Pancreas (tissue), 10 donors: ENCODE measurements at regions not wholly inside any gene's neighbourhood (a gene's known extent, or its start where the extent isn't known, plus 50 kb on each side); places are given as distances from the start of the nearest gene placed in this dataset.
A peak's percentile ranks its signal among the peaks of the same experiment; 100 is the strongest.

Experiments used
- ATAC-seq, 4 donors: fragments of 200-7000 bp; cut with Tn5 transposase; one replicate each; pipeline versions ENCODE4 v1.8.0 to v1.9.1; 2020; ENCODE audit warnings: mild to moderate bottlenecking in 4 of 4, moderate library complexity in 4 of 4
- DNase-seq, 6 donors: peaks; one replicate each; pipeline ENCODE4 v3.0.0-alpha.2; 2020
- FAIRE-seq: peaks from 2 replicates; lab custom pipeline; 2012; peaks lifted over from hg19 to GRCh38; lab: Jason Lieb, UNC
- H3K27ac ChIP-seq, 4 donors: fragments of 200-600 bp; sonication (generic); 1 replicate in 3 of 4; 2 replicates in 1 of 4; pipeline versions ENCODE4 v1.5.0 to v1.8.0; 2020
- H3K27me3 ChIP-seq, 4 donors: fragments of 200-600 bp; one replicate each; pipeline ENCODE4 v1.8.0; 2021
- H3K36me3 ChIP-seq, 3 donors: fragments of 200-600 bp; sonication (generic) in 1 of 3; one replicate each; pipeline versions ENCODE4 v1.5.0 to v1.8.0; 2020 to 2021
- H3K4me1 ChIP-seq, 3 donors: fragments of 200-600 bp; one replicate each; pipeline ENCODE4 v1.8.0; 2021
- H3K4me3 ChIP-seq, 4 donors: fragments of 200-600 bp; sonication (generic) in 2 of 4; one replicate each; pipeline versions ENCODE4 v1.5.0 to v1.8.0; 2020 to 2021
- H3K9me3 ChIP-seq, 4 donors: fragments of 200-600 bp; one replicate each; pipeline ENCODE4 v1.8.0; 2021
- CTCF ChIP-seq, 4 donors: fragments of 200-600 bp; sonication (generic) in 3 of 4; IDR thresholded peaks; one replicate each; pipeline versions ENCODE4 v1.5.0 to v1.8.0; 2021; ENCODE audit warnings: antibody characterized with exemption in 4 of 4
- WGBS, 2 donors: extraction: QIAGEN DNeasy Blood & Tissue Kit; methylation state at CpG; one replicate each; pipeline ENCODE4 v1.1.7; 2013; 5-methylcytosine and 5-hydroxymethylcytosine counted together
- intact Hi-C, 3 donors: fragments of 100-400 bp; cut with DNase I; formaldehyde crosslinking; loops; one replicate each; pipeline versions ENCODE4 v1.11.1 to v1.14.2; 2022
- donor health status: healthy with polysubstance abuse.
- donor health status: DM: no; HTN: no; CAD: no; lungs with moderate emphysema.
- donor health status: DM: no; HTN: no; CAD: no.
- donor health status: control.
- donor health status: control.
- donor health status: Bipolar disorder and iron deficiency.
- donor health status: DM: yes; HTN: yes; CAD: no.
- donor health status: DM: no; HTN: no; CAD: no.
- donor health status: DM: no; HTN: no; CAD: no.
- donor health status: DM: yes; HTN: yes; CAD: no.

GRCh38 chr13:44816701-44817100 is 172.6 kb downstream of the NUFIP1 start:
- Histone ChIP-seq H3K27ac (no peak overlapping the region), H3K4me1 (peaks cover 0 to 15% (median 6%) of the 10 kb centered on the region in 3 donors), H3K36me3 (no peaks in the 10 kb centered on the region), H3K9me3 (no peaks in the 10 kb centered on the region), H3K4me3 (no peak overlapping the region), H3K27me3 (no peaks in the 10 kb centered on the region)
- intact Hi-C loops, result no loop called here
- DNase-seq (no peak), ATAC-seq (no peak), FAIRE-seq (no peak)
- WGBS, 2 donors, result 88 to 94% methylated on average over 1 of the region's 1 CpG
- no peak for TF ChIP-seq CTCF (IDR thresholded peaks at IDR 0.05)

GRCh38 chr13:44815623-44816022 is 173.6 kb downstream of the NUFIP1 start:
- H3K27ac ChIP-seq, result no peak overlapping the region
- TF ChIP-seq CTCF (IDR thresholded peaks at IDR 0.05), result no peak
- H3K4me3 ChIP-seq, result no peak overlapping the region
- FAIRE-seq (no peak), ATAC-seq (peak in 3 of 4 donors; percentile 58 to 83 (median 70)), DNase-seq (peak in 4 of 6 donors; percentile 10 to 48 (median 28))
- 54 to 66% methylated on average over 5 of the region's 5 CpGs for WGBS, 2 donors
- H3K4me1 ChIP-seq, result peaks cover 5 to 19% (median 6%) of the 10 kb centered on the region in 3 donors
- intact Hi-C loops, result no loop called here
- H3K36me3 ChIP-seq, result no peaks in the 10 kb centered on the region
- H3K27me3 ChIP-seq, result no peaks in the 10 kb centered on the region
- no peaks in the 10 kb centered on the region for H3K9me3 ChIP-seq

GRCh38 chr13:44814836-44815235 is 174.4 kb downstream of the NUFIP1 start:
- intact Hi-C loops, result no loop called here
- no peak overlapping the region for H3K4me3 ChIP-seq
- no peak for ATAC-seq
- H3K27me3 ChIP-seq, result no peaks in the 10 kb centered on the region
- no peak overlapping the region for H3K27ac ChIP-seq
- 94 to 100% methylated on average over 2 of the region's 2 CpGs for WGBS, 2 donors
- no peak for TF ChIP-seq CTCF (IDR thresholded peaks at IDR 0.05)
- no peak for FAIRE-seq
- no peak for DNase-seq
- no peaks in the 10 kb centered on the region for H3K9me3 ChIP-seq
- no peaks in the 10 kb centered on the region for H3K36me3 ChIP-seq
- peaks cover 6 to 22% (median 7%) of the 10 kb centered on the region in 3 donors for H3K4me1 ChIP-seq

- Histone ChIP-seq H3K9me3 (no peaks in the 10 kb centered on the region), H3K27me3 (no peaks in the 10 kb centered on the region), H3K4me3 (no peak overlapping the region), H3K36me3 (no peaks in the 10 kb centered on the region), H3K27ac (no peak overlapping the region), H3K4me1 (peaks cover 6 to 22% (median 7%) of the 10 kb centered on the region in 3 donors)
- TF ChIP-seq CTCF (IDR thresholded peaks at IDR 0.05), result no peak
- ATAC-seq, result no peak
- no peak for FAIRE-seq
- 98 to 99% methylated on average over 2 of the region's 2 CpGs for WGBS, 2 donors
- intact Hi-C loops, result no loop called here
- no peak for DNase-seq
Observed at GRCh38 chr13:44814161-44814560, 175.1 kb downstream of the NUFIP1 start.

GRCh38 chr13:44812818-44813217 is 176.5 kb downstream of the NUFIP1 start:
- intact Hi-C loops, result no loop called here
- no peak for TF ChIP-seq CTCF (IDR thresholded peaks at IDR 0.05)
- ATAC-seq, result peak; percentile 14 to 49 (median 42)
- no peak for DNase-seq
- Histone ChIP-seq H3K27me3 (no peaks in the 10 kb centered on the region), H3K27ac (peak overlapping the region in 1 of 4 donors; percentile 16), H3K4me3 (no peak overlapping the region), H3K36me3 (no peaks in the 10 kb centered on the region), H3K4me1 (peaks cover 6 to 22% (median 7%) of the 10 kb centered on the region in 3 donors), H3K9me3 (no peaks in the 10 kb centered on the region)
- 28 to 34% methylated on average over 3 of the region's 3 CpGs for WGBS, 2 donors
- no peak for FAIRE-seq
